ENCODE measurements at regions not wholly inside any gene's neighbourhood (a gene's known extent, or its start where the extent isn't known, plus 50 kb on each side); places are given as distances from the start of the nearest gene placed in this dataset.

DNA sequence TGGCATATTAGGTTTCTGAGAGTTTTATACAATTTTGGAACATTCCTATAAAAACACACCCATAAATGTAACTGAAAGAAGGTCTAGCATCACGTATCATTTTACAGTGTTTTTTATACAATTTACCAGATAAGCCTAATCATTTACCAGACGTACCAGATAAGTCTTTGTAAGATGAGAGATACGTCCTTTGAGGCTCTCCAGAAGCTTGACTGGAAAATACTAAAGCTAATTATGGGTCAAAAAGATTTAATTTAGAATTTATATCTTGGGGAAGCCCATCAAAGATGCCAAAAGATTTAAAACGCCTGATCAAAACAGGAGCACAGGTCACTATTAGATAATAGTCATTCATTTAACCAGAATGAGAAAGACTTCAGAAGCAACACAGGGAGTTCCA lies 55.0 kb downstream of the RGS12 start:
- TF ChIP-seq EP300 (IDR thresholded peaks at IDR 0.05) (no peak), POLR2A (IDR thresholded peaks at IDR 0.05; ENCODE audit: low read depth) (no peak), POLR2AphosphoS5 (IDR thresholded peaks at IDR 0.05) (no peak)
- TF ChIP-seq, protein P1, sequence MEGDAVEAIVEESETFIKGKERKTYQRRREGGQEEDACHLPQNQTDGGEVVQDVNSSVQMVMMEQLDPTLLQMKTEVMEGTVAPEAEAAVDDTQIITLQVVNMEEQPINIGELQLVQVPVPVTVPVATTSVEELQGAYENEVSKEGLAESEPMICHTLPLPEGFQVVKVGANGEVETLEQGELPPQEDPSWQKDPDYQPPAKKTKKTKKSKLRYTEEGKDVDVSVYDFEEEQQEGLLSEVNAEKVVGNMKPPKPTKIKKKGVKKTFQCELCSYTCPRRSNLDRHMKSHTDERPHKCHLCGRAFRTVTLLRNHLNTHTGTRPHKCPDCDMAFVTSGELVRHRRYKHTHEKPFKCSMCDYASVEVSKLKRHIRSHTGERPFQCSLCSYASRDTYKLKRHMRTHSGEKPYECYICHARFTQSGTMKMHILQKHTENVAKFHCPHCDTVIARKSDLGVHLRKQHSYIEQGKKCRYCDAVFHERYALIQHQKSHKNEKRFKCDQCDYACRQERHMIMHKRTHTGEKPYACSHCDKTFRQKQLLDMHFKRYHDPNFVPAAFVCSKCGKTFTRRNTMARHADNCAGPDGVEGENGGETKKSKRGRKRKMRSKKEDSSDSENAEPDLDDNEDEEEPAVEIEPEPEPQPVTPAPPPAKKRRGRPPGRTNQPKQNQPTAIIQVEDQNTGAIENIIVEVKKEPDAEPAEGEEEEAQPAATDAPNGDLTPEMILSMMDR (IDR thresholded peaks at IDR 0.05) = no peak
- Histone ChIP-seq H3K4me3 (no peak overlapping the region), H3K9me3 (no peaks in the 10 kb centered on the region), H3K4me1 (peaks cover 5 to 16% (median 7%) of the 10 kb centered on the region in 4 donors), H3K27me3 (no peaks in the 10 kb centered on the region), H3K27ac (replicated peaks in 1 of 4) (no peak overlapping the region), H3K36me3 (peaks cover 0 to 19% (median 9%) of the 10 kb centered on the region in 4 donors)
- WGBS = 88% methylated on average over 4 of the region's 4 CpGs
- intact Hi-C loops (cut with DNase I) = no loop called here
- no peak for DNase-seq (ENCODE audit: extremely low spot score)

DNA sequence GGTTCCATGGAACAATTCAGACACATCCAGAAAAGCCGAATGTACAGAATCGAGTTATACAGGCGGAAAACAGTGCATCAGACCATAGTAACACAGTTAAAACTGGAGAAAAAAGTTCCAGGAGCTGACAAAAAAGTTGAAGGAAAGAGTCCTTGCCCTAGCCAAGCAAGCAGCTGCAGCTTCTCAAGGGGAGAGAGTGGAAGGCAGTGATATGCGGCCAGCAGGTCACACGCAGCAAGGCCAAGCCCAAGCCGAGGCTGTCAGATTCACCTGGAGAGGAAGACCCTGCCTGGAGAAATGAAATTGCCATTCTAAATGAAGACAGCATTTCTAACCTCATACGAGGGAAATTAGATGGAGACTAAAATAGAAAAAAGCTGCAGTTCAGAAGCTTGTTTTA lies 55.8 kb downstream of the RGS12 start:
- 76% methylated on average over 7 of the region's 7 CpGs for WGBS
- no peaks in the 10 kb centered on the region for H3K9me3 ChIP-seq
- intact Hi-C loops (cut with DNase I) = no loop called here

DNA sequence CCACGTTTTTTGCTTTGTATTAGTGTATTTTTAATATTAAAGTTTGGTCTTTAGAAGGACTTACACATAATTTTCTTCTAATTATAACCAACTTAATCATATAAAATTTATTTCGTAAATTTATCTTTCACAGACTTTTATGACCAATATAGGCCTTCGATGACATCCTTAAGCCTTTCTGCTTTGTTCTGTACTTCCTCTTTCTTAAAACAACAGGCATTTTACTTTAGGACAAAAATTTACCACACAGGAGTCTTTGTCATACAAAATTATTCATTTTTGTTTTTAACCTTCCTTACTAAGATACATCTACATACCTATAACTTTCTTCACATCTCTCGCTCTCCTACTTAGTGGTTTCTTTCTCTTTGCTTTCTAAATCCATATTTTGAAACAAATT lies 56.3 kb downstream of the RGS12 start:
- H3K27ac ChIP-seq (replicated peaks in 1 of 4) = no peak overlapping the region
- H3K9me3 ChIP-seq = no peaks in the 10 kb centered on the region
- DNase-seq (ENCODE audit: extremely low spot score) = no peak
- H3K4me3 ChIP-seq = no peak overlapping the region
- peaks cover 5 to 16% (median 7%) of the 10 kb centered on the region in 4 donors for H3K4me1 ChIP-seq
- peaks cover 0 to 7% (median 0%) of the 10 kb centered on the region in 4 donors for H3K36me3 ChIP-seq
- WGBS = 85% methylated on average over 4 of the region's 4 CpGs
- TF ChIP-seq POLR2AphosphoS5 (IDR thresholded peaks at IDR 0.05) (no peak), EP300 (IDR thresholded peaks at IDR 0.05) (no peak), POLR2A (IDR thresholded peaks at IDR 0.05; ENCODE audit: low read depth) (no peak)
- TF ChIP-seq, protein P1 (IDR thresholded peaks at IDR 0.05) = no peak
- intact Hi-C loops (cut with DNase I) = no loop called here
- H3K27me3 ChIP-seq = no peaks in the 10 kb centered on the region

More for the DNA sequence above, 55.8 kb downstream of the RGS12 start:
- TF ChIP-seq EP300 (IDR thresholded peaks at IDR 0.05) (no peak), POLR2AphosphoS5 (IDR thresholded peaks at IDR 0.05) (no peak), POLR2A (IDR thresholded peaks at IDR 0.05; ENCODE audit: low read depth) (no peak)
- TF ChIP-seq, protein P1 (IDR thresholded peaks at IDR 0.05) = no peak
- no peak overlapping the region for H3K4me3 ChIP-seq
- H3K27ac ChIP-seq (replicated peaks in 1 of 4) = no peak overlapping the region
- DNase-seq (ENCODE audit: extremely low spot score) = no peak
- H3K36me3 ChIP-seq = peaks cover 0 to 12% (median 2%) of the 10 kb centered on the region in 4 donors
- no peaks in the 10 kb centered on the region for H3K27me3 ChIP-seq
- H3K4me1 ChIP-seq = peaks cover 5 to 16% (median 7%) of the 10 kb centered on the region in 4 donors

DNA sequence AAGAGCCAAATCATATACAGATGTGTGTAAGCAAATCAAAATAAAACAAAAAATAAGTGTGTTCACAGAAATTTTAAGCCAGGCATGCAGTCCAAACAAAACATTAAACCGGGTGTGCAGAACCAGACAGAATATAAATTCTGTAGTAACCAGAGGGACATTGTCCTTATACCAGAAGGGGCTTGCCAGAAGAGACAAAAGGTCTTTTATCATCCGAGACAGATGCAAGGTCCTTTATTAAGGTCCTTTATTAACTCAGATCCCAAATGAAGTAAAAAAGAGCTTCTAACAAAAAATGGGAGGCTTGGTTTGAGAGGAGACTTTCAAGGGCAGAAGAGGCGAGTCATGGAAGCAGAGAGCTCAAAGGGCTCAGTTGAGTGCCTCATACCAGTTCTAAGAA lies 59.2 kb downstream of the RGS12 start:
- no peak for DNase-seq (ENCODE audit: extremely low spot score)
- intact Hi-C loops (cut with DNase I) = no loop called here
- Histone ChIP-seq H3K4me3 (no peak overlapping the region), H3K4me1 (peaks cover 0 to 5% (median 0%) of the 10 kb centered on the region in 4 donors), H3K27me3 (no peaks in the 10 kb centered on the region), H3K27ac (replicated peaks in 1 of 4) (no peak overlapping the region), H3K9me3 (no peaks in the 10 kb centered on the region), H3K36me3 (no peaks in the 10 kb centered on the region)
- TF ChIP-seq EP300 (IDR thresholded peaks at IDR 0.05) (no peak), POLR2AphosphoS5 (IDR thresholded peaks at IDR 0.05) (no peak), POLR2A (IDR thresholded peaks at IDR 0.05; ENCODE audit: low read depth) (no peak)
- TF ChIP-seq, protein P1 (IDR thresholded peaks at IDR 0.05) = no peak
- WGBS = 87% methylated on average over 3 of the region's 3 CpGs

DNA sequence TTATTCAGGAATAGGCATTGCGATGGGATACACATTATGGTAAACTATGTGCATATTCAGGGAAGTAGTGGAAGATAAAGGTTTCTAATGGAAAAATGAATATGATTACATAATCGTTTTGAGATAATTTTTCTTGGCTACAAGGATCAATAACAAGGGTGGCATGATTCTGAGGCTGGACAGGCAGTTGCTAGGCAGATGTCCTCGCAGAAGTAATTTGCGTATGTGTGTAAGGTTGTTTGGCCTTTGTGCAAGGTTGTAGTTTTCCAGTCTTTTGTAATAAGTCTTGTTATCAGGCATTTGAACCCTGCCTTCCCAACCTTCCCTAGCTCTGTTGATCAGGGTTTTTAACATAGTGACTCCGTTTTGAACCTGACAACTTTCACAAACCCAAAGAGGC lies 59.7 kb downstream of the RGS12 start:
- no peak overlapping the region for H3K4me3 ChIP-seq
- 94% methylated on average over 5 of the region's 5 CpGs for WGBS
- H3K27ac ChIP-seq (replicated peaks in 1 of 4) = no peak overlapping the region
- intact Hi-C loops (cut with DNase I) = no loop called here
- TF ChIP-seq POLR2A (IDR thresholded peaks at IDR 0.05; ENCODE audit: low read depth) (no peak), EP300 (IDR thresholded peaks at IDR 0.05) (no peak)
- TF ChIP-seq, protein P1 (IDR thresholded peaks at IDR 0.05) = no peak
- H3K4me1 ChIP-seq = peaks cover 0 to 5% (median 0%) of the 10 kb centered on the region in 4 donors
- H3K27me3 ChIP-seq = no peaks in the 10 kb centered on the region
- DNase-seq (ENCODE audit: extremely low spot score) = peak; percentile 4
- H3K36me3 ChIP-seq = no peaks in the 10 kb centered on the region
- H3K9me3 ChIP-seq = no peaks in the 10 kb centered on the region
